ENCODE measurements at regions not wholly inside any gene's neighbourhood (a gene's known extent, or its start where the extent isn't known, plus 50 kb on each side); places are given as distances from the start of the nearest gene placed in this dataset.

DNA sequence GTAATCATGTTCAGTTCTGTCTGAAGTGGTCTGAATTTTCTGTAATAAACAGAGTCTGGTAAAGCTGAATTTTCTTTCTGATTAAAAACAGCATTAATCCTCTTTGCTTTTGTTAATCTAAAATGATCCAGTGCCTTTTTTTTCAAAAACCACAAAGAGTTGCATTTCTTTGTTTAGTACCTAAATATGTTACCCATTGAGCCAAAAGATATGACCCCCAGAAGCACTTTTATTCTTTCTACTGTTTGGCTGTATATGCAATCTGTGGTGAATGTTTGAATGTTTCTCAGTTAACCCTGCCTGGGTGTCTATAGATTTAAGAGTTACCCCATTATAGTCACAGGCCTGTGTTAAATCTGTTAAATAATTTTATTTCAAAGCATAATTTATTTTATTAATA lies 394.8 kb downstream of the PTPRC start:
- Histone ChIP-seq H3K9me3 (no peaks in the 10 kb centered on the region), H3K4me3 (no peak overlapping the region), H3K4me1 (no peaks in the 10 kb centered on the region), H3K27me3 (peaks cover 0 to 3% of the 10 kb centered on the region in 2 donors), H3K27ac (no peak overlapping the region), H3K36me3 (no peaks in the 10 kb centered on the region)
- no peak for TF ChIP-seq POLR2A (IDR thresholded peaks at IDR 0.05)
- TF ChIP-seq, protein P1, sequence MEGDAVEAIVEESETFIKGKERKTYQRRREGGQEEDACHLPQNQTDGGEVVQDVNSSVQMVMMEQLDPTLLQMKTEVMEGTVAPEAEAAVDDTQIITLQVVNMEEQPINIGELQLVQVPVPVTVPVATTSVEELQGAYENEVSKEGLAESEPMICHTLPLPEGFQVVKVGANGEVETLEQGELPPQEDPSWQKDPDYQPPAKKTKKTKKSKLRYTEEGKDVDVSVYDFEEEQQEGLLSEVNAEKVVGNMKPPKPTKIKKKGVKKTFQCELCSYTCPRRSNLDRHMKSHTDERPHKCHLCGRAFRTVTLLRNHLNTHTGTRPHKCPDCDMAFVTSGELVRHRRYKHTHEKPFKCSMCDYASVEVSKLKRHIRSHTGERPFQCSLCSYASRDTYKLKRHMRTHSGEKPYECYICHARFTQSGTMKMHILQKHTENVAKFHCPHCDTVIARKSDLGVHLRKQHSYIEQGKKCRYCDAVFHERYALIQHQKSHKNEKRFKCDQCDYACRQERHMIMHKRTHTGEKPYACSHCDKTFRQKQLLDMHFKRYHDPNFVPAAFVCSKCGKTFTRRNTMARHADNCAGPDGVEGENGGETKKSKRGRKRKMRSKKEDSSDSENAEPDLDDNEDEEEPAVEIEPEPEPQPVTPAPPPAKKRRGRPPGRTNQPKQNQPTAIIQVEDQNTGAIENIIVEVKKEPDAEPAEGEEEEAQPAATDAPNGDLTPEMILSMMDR (IDR thresholded peaks at IDR 0.05), result no peak
- no peak for DNase-seq

DNA sequence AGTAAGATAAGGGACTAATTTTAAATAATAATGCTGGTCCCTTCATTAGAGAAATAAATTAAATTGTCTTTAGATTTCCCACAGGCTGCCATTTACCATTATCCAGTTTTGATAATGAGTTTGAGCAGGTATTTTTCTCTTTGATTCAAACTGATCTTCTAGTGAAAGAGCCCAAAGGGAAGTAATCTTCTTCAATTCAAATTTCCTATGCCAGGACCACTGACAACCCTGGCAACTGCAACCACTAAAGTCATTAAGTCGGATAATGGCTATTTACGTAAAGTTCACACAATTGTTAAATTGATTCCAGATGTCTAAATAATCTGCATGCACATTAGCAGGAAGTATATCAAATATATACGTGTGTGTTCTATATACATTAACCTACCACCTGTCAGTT lies 399.3 kb downstream of the PTPRC start:
- H3K27me3 ChIP-seq, result peaks cover 0 to 3% of the 10 kb centered on the region in 2 donors
- H3K4me3 ChIP-seq, result no peak overlapping the region
- no peaks in the 10 kb centered on the region for H3K36me3 ChIP-seq
- no peaks in the 10 kb centered on the region for H3K9me3 ChIP-seq
- peaks cover 0 to 3% (median 0%) of the 10 kb centered on the region in 4 donors for H3K4me1 ChIP-seq
- TF ChIP-seq, protein P1 (IDR thresholded peaks at IDR 0.05), result no peak
- no peak for TF ChIP-seq POLR2A (IDR thresholded peaks at IDR 0.05)
- no peak for DNase-seq
- H3K27ac ChIP-seq, result no peak overlapping the region

DNA sequence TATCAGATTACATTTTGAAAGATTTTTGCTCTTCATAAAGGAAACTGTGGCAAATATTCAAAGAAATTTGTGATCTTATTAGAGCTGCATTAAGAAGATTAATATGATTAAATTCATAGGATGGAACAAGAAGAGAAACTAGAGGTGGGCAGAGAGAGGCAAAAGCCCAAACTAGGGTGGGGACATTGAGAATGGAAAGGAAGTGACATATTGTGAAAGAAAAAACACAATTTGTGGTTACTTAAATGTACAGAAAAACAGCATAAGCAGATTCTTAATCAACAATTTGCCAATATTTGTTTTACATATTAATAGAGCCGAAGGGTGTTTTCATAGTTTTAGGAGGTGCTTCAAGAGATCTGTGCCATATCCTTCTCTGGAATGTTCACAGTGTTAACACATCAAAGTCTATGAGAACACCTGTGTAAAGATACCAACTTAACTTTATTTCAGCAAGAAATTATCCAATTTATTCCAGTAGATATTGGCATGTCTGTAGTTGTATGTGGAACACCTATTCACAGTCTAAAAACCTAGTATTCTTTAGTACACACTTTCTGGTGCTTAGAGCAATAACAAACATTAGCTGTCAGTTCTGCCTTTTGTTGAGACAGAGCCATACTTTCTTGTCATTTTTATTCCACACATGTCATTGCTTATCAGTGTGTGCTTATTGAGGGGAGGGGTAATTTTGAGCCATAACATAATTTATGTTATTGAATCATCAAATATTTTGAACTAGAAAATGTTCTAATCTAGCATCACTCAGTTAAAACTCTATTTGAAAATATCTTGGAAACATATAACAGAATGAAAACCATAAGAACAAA lies 401.5 kb downstream of the PTPRC start:
- no peak overlapping the region for H3K4me3 ChIP-seq
- DNase-seq, result no peak
- H3K9me3 ChIP-seq, result no peaks in the 10 kb centered on the region
- no peaks in the 10 kb centered on the region for H3K36me3 ChIP-seq
- no peaks in the 10 kb centered on the region for H3K27me3 ChIP-seq
- no peak overlapping the region for H3K27ac ChIP-seq
- TF ChIP-seq POLR2A (IDR thresholded peaks at IDR 0.05), result no peak
- TF ChIP-seq, protein P1 (IDR thresholded peaks at IDR 0.05), result no peak
- peaks cover 0 to 3% (median 0%) of the 10 kb centered on the region in 4 donors for H3K4me1 ChIP-seq

DNA sequence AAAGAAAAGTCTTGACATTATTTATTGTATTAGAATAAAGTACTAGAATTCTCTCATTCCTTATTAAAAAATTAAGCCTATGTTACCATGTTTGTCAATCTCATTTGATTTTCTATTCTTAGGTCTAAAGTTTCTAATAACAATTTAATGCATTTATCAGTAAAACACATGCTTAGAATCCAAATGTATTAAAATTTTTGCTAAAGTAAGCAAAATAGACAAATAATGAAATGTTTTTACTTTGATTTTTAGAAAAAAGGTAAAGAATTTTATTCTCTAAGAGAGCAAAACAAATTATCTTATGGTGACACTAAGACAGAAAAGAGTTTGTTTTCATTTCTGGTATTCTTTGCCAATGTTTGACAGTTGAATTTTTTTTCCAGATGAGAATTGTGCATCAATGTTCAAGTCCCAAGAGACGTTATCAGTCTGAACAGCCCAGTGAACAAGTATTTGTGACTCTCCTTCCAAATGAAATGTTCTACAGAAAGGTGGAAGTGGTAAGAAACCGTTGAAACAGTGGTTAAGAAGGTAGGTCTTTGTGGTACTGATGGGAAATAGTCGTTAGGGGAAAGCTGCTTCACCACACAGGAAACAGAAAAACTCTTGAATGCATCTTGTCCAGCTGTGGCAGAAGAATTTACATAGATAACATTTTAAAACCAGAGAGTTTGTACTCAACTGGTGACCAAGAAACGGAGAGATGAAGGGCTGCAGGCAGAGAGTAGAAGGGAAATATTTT lies 402.5 kb downstream of the PTPRC start:
- no peak for TF ChIP-seq POLR2A (IDR thresholded peaks at IDR 0.05)
- TF ChIP-seq, protein P1 (IDR thresholded peaks at IDR 0.05), result no peak
- DNase-seq, result no peak

DNA sequence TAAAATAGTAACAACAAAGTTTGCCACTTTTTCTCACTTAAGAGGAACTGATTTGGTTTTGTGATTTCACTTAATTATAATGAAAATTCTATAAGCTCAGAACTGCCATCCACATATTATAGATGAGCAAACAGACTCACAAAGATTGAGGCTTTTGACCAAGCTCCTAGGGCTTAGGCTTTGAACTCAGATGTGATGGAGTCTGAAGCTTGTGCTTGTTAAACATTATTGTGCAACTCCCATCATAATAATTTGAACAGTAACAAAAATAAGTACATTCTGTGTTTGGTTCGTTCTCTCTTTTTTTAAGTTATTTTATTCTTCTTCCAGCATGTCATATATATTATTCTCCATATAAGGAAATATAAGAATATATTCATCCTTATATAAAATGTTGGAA lies 403.4 kb downstream of the PTPRC start:
- TF ChIP-seq, protein P1 (IDR thresholded peaks at IDR 0.05), result no peak
- TF ChIP-seq POLR2A (IDR thresholded peaks at IDR 0.05), result no peak
- H3K9me3 ChIP-seq, result no peaks in the 10 kb centered on the region
- no peaks in the 10 kb centered on the region for H3K36me3 ChIP-seq
- H3K4me3 ChIP-seq, result no peak overlapping the region
- no peak overlapping the region for H3K27ac ChIP-seq
- DNase-seq, result no peak
- no peaks in the 10 kb centered on the region for H3K27me3 ChIP-seq
- H3K4me1 ChIP-seq, result peaks cover 0 to 3% (median 0%) of the 10 kb centered on the region in 4 donors

More for the DNA sequence above, 402.5 kb downstream of the PTPRC start:
- Histone ChIP-seq H3K4me1 (peaks cover 0 to 3% (median 0%) of the 10 kb centered on the region in 4 donors), H3K27me3 (no peaks in the 10 kb centered on the region), H3K9me3 (no peaks in the 10 kb centered on the region), H3K4me3 (no peak overlapping the region), H3K36me3 (no peaks in the 10 kb centered on the region), H3K27ac (no peak overlapping the region)

All from Peyer's patch (tissue), 4 donors.